Neuron (in vitro differentiated cells): ENCODE measurements at regions not wholly inside any gene's neighbourhood (a gene's known extent, or its start where the extent isn't known, plus 50 kb on each side); places are given as distances from the start of the nearest gene placed in this dataset.
A peak's percentile ranks its signal among the peaks of the same experiment; 100 is the strongest.

Experiments used
- H2AFZ ChIP-seq: one replicate; pipeline ENCODE4 v1.6.1; 2013; ENCODE audit warnings: low read depth, mild to moderate bottlenecking, inconsistent platforms, low read length, moderate library complexity
- H3K27me3 ChIP-seq: one replicate; pipeline ENCODE4 v1.6.1; 2013; ENCODE audit warnings: low read length; ENCODE audit not compliant: insufficient read depth
- H3K36me3 ChIP-seq: one replicate; pipeline ENCODE4 v1.6.1; 2013; ENCODE audit warnings: low read length; ENCODE audit not compliant: insufficient read depth
- H3K4me1 ChIP-seq: one replicate; pipeline ENCODE4 v1.6.1; 2013; ENCODE audit warnings: low read length; ENCODE audit not compliant: insufficient read depth
- H3K4me3 ChIP-seq: 2 replicates; pipeline ENCODE4 v1.5.1; 2013; ENCODE audit warnings: mild to moderate bottlenecking, low read length, moderate library complexity
- H3K9me3 ChIP-seq: one replicate; pipeline ENCODE4 v1.6.1; 2013; ENCODE audit warnings: low read length

- Histone ChIP-seq H3K4me1 (peaks cover 16% of the 10 kb centered on the region), H3K36me3 (no peaks in the 10 kb centered on the region), H2AFZ (peak overlapping the region; percentile 5), H3K4me3 (no peak overlapping the region), H3K27me3 (no peaks in the 10 kb centered on the region), H3K9me3 (no peaks in the 10 kb centered on the region)
These were observed 230.5 kb upstream of the KHDRBS2 start for GRCh38 chr6:62516291-62517141.

GRCh38 chr6:62492192-62492822 is 206.3 kb upstream of the KHDRBS2 start:
- H2AFZ ChIP-seq = no peak overlapping the region
- H3K27me3 ChIP-seq = no peaks in the 10 kb centered on the region
- no peaks in the 10 kb centered on the region for H3K36me3 ChIP-seq
- no peaks in the 10 kb centered on the region for H3K9me3 ChIP-seq
- H3K4me3 ChIP-seq = no peak overlapping the region
- H3K4me1 ChIP-seq = no peaks in the 10 kb centered on the region

GRCh38 chr6:62480544-62480943 is 194.5 kb upstream of the KHDRBS2 start:
- H3K9me3 ChIP-seq = no peaks in the 10 kb centered on the region
- H3K4me1 ChIP-seq = no peaks in the 10 kb centered on the region
- no peak overlapping the region for H3K4me3 ChIP-seq
- H3K36me3 ChIP-seq = no peaks in the 10 kb centered on the region
- no peaks in the 10 kb centered on the region for H3K27me3 ChIP-seq
- no peak overlapping the region for H2AFZ ChIP-seq

GRCh38 chr6:62479697-62480220 is 193.7 kb upstream of the KHDRBS2 start:
- Histone ChIP-seq H2AFZ (no peak overlapping the region), H3K4me1 (no peaks in the 10 kb centered on the region), H3K27me3 (no peaks in the 10 kb centered on the region), H3K36me3 (no peaks in the 10 kb centered on the region), H3K9me3 (no peaks in the 10 kb centered on the region), H3K4me3 (no peak overlapping the region)

GRCh38 chr6:62474793-62475192 is 188.8 kb upstream of the KHDRBS2 start:
- Histone ChIP-seq H3K36me3 (no peaks in the 10 kb centered on the region), H3K4me1 (no peaks in the 10 kb centered on the region), H3K9me3 (no peaks in the 10 kb centered on the region), H3K4me3 (no peak overlapping the region), H3K27me3 (no peaks in the 10 kb centered on the region), H2AFZ (no peak overlapping the region)

- Histone ChIP-seq H3K36me3 (no peaks in the 10 kb centered on the region), H3K9me3 (no peaks in the 10 kb centered on the region), H3K4me3 (no peak overlapping the region), H2AFZ (no peak overlapping the region), H3K27me3 (no peaks in the 10 kb centered on the region), H3K4me1 (no peaks in the 10 kb centered on the region)
These were observed 180.6 kb upstream of the KHDRBS2 start for GRCh38 chr6:62466607-62467006.

GRCh38 chr6:62465206-62465605 is 179.2 kb upstream of the KHDRBS2 start:
- Histone ChIP-seq H3K36me3 (no peaks in the 10 kb centered on the region), H2AFZ (no peak overlapping the region), H3K27me3 (no peaks in the 10 kb centered on the region), H3K4me1 (no peaks in the 10 kb centered on the region), H3K9me3 (no peaks in the 10 kb centered on the region), H3K4me3 (no peak overlapping the region)

GRCh38 chr6:62452586-62452985 is 166.6 kb upstream of the KHDRBS2 start:
- H2AFZ ChIP-seq = no peak overlapping the region
- no peak overlapping the region for H3K4me3 ChIP-seq
- no peaks in the 10 kb centered on the region for H3K4me1 ChIP-seq

GRCh38 chr6:62446647-62447316 is 160.8 kb upstream of the KHDRBS2 start:
- Histone ChIP-seq H3K27me3 (no peaks in the 10 kb centered on the region), H2AFZ (no peak overlapping the region), H3K4me1 (no peaks in the 10 kb centered on the region), H3K36me3 (no peaks in the 10 kb centered on the region), H3K9me3 (no peaks in the 10 kb centered on the region), H3K4me3 (no peak overlapping the region)

More at GRCh38 chr6:62452586-62452985, 166.6 kb upstream of the KHDRBS2 start:
- H3K9me3 ChIP-seq = no peaks in the 10 kb centered on the region
- H3K27me3 ChIP-seq = no peaks in the 10 kb centered on the region
- no peaks in the 10 kb centered on the region for H3K36me3 ChIP-seq

GRCh38 chr6:62445521-62445920 is 159.5 kb upstream of the KHDRBS2 start:
- H3K27me3 ChIP-seq = no peaks in the 10 kb centered on the region
- no peaks in the 10 kb centered on the region for H3K9me3 ChIP-seq
- H2AFZ ChIP-seq = no peak overlapping the region
- H3K4me1 ChIP-seq = no peaks in the 10 kb centered on the region
- H3K36me3 ChIP-seq = no peaks in the 10 kb centered on the region
- H3K4me3 ChIP-seq = no peak overlapping the region

GRCh38 chr6:62441182-62441581 is 155.2 kb upstream of the KHDRBS2 start:
- no peaks in the 10 kb centered on the region for H3K4me1 ChIP-seq
- H3K4me3 ChIP-seq = no peak overlapping the region
- H3K36me3 ChIP-seq = no peaks in the 10 kb centered on the region
- no peak overlapping the region for H2AFZ ChIP-seq
- H3K9me3 ChIP-seq = no peaks in the 10 kb centered on the region
- no peaks in the 10 kb centered on the region for H3K27me3 ChIP-seq

GRCh38 chr6:62429781-62430180 is 143.8 kb upstream of the KHDRBS2 start:
- no peaks in the 10 kb centered on the region for H3K27me3 ChIP-seq
- H2AFZ ChIP-seq = no peak overlapping the region

More at GRCh38 chr6:62429781-62430180, 143.8 kb upstream of the KHDRBS2 start:
- Histone ChIP-seq H3K4me1 (no peaks in the 10 kb centered on the region), H3K4me3 (no peak overlapping the region), H3K36me3 (no peaks in the 10 kb centered on the region), H3K9me3 (no peaks in the 10 kb centered on the region)
